GM21360 (cell line): ENCODE measurements at regions not wholly inside any gene's neighbourhood (a gene's known extent, or its start where the extent isn't known, plus 50 kb on each side); places are given as distances from the start of the nearest gene placed in this dataset.
A peak's percentile ranks its signal among the peaks of the same experiment; 100 is the strongest.

Experiments used
- ATAC-seq: cut with Tn5 transposase; IDR thresholded peaks from one replicate; pipeline ENCODE4 v1.9.1; 2021; ENCODE audit warnings: mild to moderate bottlenecking, moderate library complexity; ENCODE audit not compliant: unreplicated experiment

- ATAC-seq, result no peak
Observed at GRCh38 chr1:34476371-34476770, 278.5 kb upstream of the GJB5 start.

GRCh38 chr1:34477632-34478141, 277.2 kb upstream of the GJB5 start:
- ATAC-seq, result no peak

- ATAC-seq, result no peak
Observed at GRCh38 chr1:34478515-34479076, 276.3 kb upstream of the GJB5 start.

- ATAC-seq, result no peak
Observed at GRCh38 chr1:34479731-34480130, 275.1 kb upstream of the GJB5 start.

GRCh38 chr1:34488080-34488708, 266.7 kb upstream of the GJB5 start:
- ATAC-seq, result no peak

- ATAC-seq, result no peak
Observed at GRCh38 chr1:34500451-34500850, 254.4 kb upstream of the GJB5 start.

- no peak for ATAC-seq
Observed at GRCh38 chr1:34511802-34512201, 243.0 kb upstream of the GJB5 start.

GRCh38 chr1:34518146-34518699, 236.6 kb upstream of the GJB5 start:
- no peak for ATAC-seq

- no peak for ATAC-seq
Observed at GRCh38 chr1:34520111-34520510, 234.7 kb upstream of the GJB5 start.

- no peak for ATAC-seq
Observed at GRCh38 chr1:34524783-34525182, 230.1 kb upstream of the GJB5 start.

- ATAC-seq, result peak; percentile 44
Observed at GRCh38 chr1:34529935-34530859, 224.7 kb upstream of the GJB5 start.

- peak; percentile 42 for ATAC-seq
Observed at GRCh38 chr1:34532113-34532512, 222.7 kb upstream of the GJB5 start.

- ATAC-seq, result no peak
Observed at GRCh38 chr1:34538481-34538880, 216.4 kb upstream of the GJB5 start.

GRCh38 chr1:34547046-34547674, 207.7 kb upstream of the GJB5 start:
- no peak for ATAC-seq

- no peak for ATAC-seq
Observed at GRCh38 chr1:34549199-34549598, 205.6 kb upstream of the GJB5 start.

GRCh38 chr1:34578306-34578705, 176.5 kb upstream of the GJB5 start:
- ATAC-seq, result no peak

GRCh38 chr1:34582356-34582755, 172.5 kb upstream of the GJB5 start:
- ATAC-seq, result no peak

- ATAC-seq, result no peak
Observed at GRCh38 chr1:34587761-34588160, 167.1 kb upstream of the GJB5 start.

GRCh38 chr1:34590211-34590623, 164.6 kb upstream of the GJB5 start:
- no peak for ATAC-seq

GRCh38 chr1:34591751-34592629, 162.9 kb upstream of the GJB5 start:
- no peak for ATAC-seq
